ENCODE measurements at regions not wholly inside any gene's neighbourhood (a gene's known extent, or its start where the extent isn't known, plus 50 kb on each side); places are given as distances from the start of the nearest gene placed in this dataset.

- TF ChIP-seq POLR2AphosphoS5 (IDR thresholded peaks at IDR 0.05) (no peak), CTCF (IDR thresholded peaks at IDR 0.05) (no peak), EP300 (IDR thresholded peaks at IDR 0.05) (no peak), POLR2A (IDR thresholded peaks at IDR 0.05) (no peak)
Measured at GRCh38 chr18:70578480-70578879, 289.6 kb downstream of the SOCS6 start.

Data from suprapubic skin (tissue), 4 donors.